Panc1 (cell line): ENCODE measurements at regions not wholly inside any gene's neighbourhood (a gene's known extent, or its start where the extent isn't known, plus 50 kb on each side); places are given as distances from the start of the nearest gene placed in this dataset.

Source experiments
- POLR2AphosphoS5 ChIP-seq: IDR thresholded peaks from 2 replicates; pipeline ENCODE4 v1.6.1; 2012; ENCODE audit warnings: mild to moderate bottlenecking, low read depth, low read length, moderate library complexity
- TF ChIP-seq, protein P1 (sequence below): fragments of 450-650 bp; IDR thresholded peaks from 2 replicates; pipeline ENCODE4 v1.5.1; 2017; ENCODE audit warnings: mild to moderate bottlenecking

DNA sequence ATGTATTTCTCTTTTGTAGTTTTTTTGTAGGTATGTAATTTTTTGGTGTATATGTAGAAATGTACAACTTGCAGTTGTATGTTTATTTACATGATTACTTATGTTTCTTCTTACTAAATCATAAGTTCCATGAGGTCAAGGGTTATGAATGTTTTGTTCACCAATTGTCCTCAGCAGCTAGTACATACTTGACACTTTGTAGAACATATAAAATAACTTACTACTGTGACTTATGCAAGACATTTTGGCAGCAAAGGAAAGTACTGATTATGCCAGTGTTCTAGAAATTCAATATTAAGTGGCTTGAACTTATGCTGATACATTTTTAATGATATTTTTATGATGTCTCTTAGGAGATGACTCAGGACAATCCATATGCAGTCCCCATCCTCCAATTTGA is 209.6 kb downstream of the DKK1 start:
- TF ChIP-seq, protein P1, sequence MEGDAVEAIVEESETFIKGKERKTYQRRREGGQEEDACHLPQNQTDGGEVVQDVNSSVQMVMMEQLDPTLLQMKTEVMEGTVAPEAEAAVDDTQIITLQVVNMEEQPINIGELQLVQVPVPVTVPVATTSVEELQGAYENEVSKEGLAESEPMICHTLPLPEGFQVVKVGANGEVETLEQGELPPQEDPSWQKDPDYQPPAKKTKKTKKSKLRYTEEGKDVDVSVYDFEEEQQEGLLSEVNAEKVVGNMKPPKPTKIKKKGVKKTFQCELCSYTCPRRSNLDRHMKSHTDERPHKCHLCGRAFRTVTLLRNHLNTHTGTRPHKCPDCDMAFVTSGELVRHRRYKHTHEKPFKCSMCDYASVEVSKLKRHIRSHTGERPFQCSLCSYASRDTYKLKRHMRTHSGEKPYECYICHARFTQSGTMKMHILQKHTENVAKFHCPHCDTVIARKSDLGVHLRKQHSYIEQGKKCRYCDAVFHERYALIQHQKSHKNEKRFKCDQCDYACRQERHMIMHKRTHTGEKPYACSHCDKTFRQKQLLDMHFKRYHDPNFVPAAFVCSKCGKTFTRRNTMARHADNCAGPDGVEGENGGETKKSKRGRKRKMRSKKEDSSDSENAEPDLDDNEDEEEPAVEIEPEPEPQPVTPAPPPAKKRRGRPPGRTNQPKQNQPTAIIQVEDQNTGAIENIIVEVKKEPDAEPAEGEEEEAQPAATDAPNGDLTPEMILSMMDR: no peak
- TF ChIP-seq POLR2AphosphoS5: no peak
